Activated CD4-positive, alpha-beta T cell treated with anti-CD3 and anti-CD28 coated beads, Interleukin-2, amount 10 ng/mL, durations not matched to agents 7 days and 5 days (primary cell): ENCODE measurements at regions not wholly inside any gene's neighbourhood (a gene's known extent, or its start where the extent isn't known, plus 50 kb on each side); places are given as distances from the start of the nearest gene placed in this dataset.

Experiments
- CTCF ChIA-PET: fragments of 350-600 bp; sonication (Branson Sonifier 250); formaldehyde crosslinking; loops from one replicate; lab custom pipeline; 2021; ENCODE audit warnings: antibody characterized with exemption; lab: Charles Lee
- POLR2A ChIA-PET: fragments of 350-600 bp; sonication (Branson Sonifier 250); formaldehyde crosslinking; loops from one replicate; lab custom pipeline; 2021; ENCODE audit warnings: antibody characterized with exemption; lab: Charles Lee
- DNase-seq: peaks from one replicate; pipeline ENCODE4 v3.0.0-alpha.2; 2020
- H3K27ac Mint-ChIP-seq: one replicate; pipeline ENCODE4 v1.8.0; 2021; ENCODE audit warnings: mild to moderate bottlenecking, moderate library complexity, mixed read lengths
- H3K27me3 Mint-ChIP-seq: one replicate; pipeline ENCODE4 v1.8.0; 2021; ENCODE audit warnings: mixed read lengths
- H3K36me3 Mint-ChIP-seq: one replicate; pipeline ENCODE4 v1.8.0; 2021; ENCODE audit warnings: low read depth, mixed read lengths
- H3K4me1 Mint-ChIP-seq: one replicate; pipeline ENCODE4 v1.8.0; 2021; ENCODE audit warnings: mixed read lengths
- H3K4me3 Mint-ChIP-seq: one replicate; pipeline ENCODE4 v1.8.0; 2021; ENCODE audit warnings: mild to moderate bottlenecking, moderate library complexity, mixed read lengths
- H3K9me3 Mint-ChIP-seq: one replicate; pipeline ENCODE4 v1.8.0; 2021; ENCODE audit warnings: mixed read lengths

GRCh38 chr2:121818546-121818945 is 63.1 kb downstream of the TSN start:
- Mint-ChIP-seq H3K4me3 (no peak overlapping the region), H3K4me1 (no peaks in the 10 kb centered on the region), H3K27me3 (peaks cover 10% of the 10 kb centered on the region), H3K27ac (no peak overlapping the region), H3K36me3 (no peaks in the 10 kb centered on the region), H3K9me3 (no peaks in the 10 kb centered on the region)
- ChIA-PET POLR2A (no interaction called here), CTCF (no interaction called here)
- DNase-seq, result no peak

DNA sequence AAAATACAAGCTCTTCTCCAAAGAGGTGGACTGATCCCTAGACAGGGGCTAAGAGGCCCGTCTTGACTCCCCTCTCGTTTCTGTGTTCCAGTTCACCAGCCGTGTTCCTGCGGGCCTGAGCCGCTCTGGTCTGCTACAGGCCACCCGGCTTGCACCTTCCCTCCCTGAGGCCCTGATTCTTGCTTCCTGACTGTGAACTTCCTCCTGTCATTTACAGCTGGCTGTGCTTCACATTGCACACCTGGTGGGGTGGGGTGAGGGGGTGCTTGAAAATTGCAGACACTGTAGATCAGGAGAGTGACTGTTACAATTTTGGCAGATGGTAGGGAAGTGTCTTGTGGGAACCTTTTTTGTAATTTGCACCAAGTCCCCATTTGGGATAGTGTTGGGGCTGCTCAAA is 64.4 kb downstream of the TSN start:
- CTCF ChIA-PET, result interaction anchor here (0.5 to 1.4 kb wide), 3 partner anchors 8 to 13 kb away, joined by 3 read pairs; no protein-coding TSS in a partner anchor
- no peaks in the 10 kb centered on the region for H3K4me1 Mint-ChIP-seq
- H3K27ac Mint-ChIP-seq, result no peak overlapping the region
- POLR2A ChIA-PET, result no interaction called here
- H3K4me3 Mint-ChIP-seq, result no peak overlapping the region
- H3K36me3 Mint-ChIP-seq, result no peaks in the 10 kb centered on the region
- H3K27me3 Mint-ChIP-seq, result peaks cover 10% of the 10 kb centered on the region
- no peaks in the 10 kb centered on the region for H3K9me3 Mint-ChIP-seq
- DNase-seq, result no peak

DNA sequence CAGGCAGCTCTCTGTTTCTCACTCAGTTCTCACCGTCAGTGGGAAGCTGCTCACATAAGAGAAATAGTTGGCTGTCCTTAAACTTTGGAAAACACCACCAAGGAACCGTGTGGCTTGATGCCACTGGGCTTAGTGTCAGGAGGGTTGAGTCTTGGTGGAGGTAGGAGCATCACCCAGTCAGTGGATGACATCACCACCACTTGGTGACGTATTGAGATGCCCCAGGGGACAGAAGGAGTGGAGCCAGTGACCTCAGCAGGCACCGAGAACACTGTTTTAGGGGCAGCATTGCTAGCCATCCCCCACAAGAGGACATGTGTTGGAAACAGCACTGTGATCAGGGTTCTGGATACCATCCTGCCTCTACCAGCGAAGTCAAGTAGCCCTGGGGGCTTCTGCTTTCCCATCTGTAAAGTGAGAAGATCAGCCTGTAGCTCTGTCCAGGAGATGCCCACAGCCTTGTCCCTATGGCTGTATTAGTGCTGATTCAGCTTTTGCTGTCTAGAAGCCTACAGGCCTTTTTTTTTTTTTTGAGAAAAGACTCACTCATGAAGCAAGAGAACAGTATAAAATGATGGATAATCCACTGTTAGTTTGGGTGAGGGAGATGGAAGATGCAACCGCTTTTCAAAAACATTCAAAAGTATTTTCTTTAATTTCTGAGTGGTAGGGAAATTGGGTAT is 66.2 kb downstream of the TSN start:
- Mint-ChIP-seq H3K27me3 (peaks cover 10% of the 10 kb centered on the region), H3K4me3 (no peak overlapping the region), H3K27ac (no peak overlapping the region), H3K9me3 (no peaks in the 10 kb centered on the region), H3K36me3 (no peaks in the 10 kb centered on the region), H3K4me1 (no peaks in the 10 kb centered on the region)
- DNase-seq, result no peak
- POLR2A ChIA-PET, result no interaction called here
- CTCF ChIA-PET, result interaction anchor here (1.4 kb wide), 1 partner anchor 10 kb away, joined by 3 read pairs; no protein-coding TSS in a partner anchor

GRCh38 chr2:121824264-121824663 is 68.8 kb downstream of the TSN start:
- POLR2A ChIA-PET, result no interaction called here
- CTCF ChIA-PET, result no interaction called here

GRCh38 chr2:121825003-121825950 is 69.8 kb downstream of the TSN start:
- no peak overlapping the region for H3K4me3 Mint-ChIP-seq
- H3K36me3 Mint-ChIP-seq, result no peaks in the 10 kb centered on the region
- CTCF ChIA-PET, result interaction anchor here (0.6 kb wide), 1 partner anchor 160 kb away, joined by 5 read pairs; no protein-coding TSS in a partner anchor
- no peak overlapping the region for H3K27ac Mint-ChIP-seq
- no peaks in the 10 kb centered on the region for H3K9me3 Mint-ChIP-seq
- POLR2A ChIA-PET, result no interaction called here
- peaks cover 6% of the 10 kb centered on the region for H3K27me3 Mint-ChIP-seq
- no peak for DNase-seq
- H3K4me1 Mint-ChIP-seq, result no peaks in the 10 kb centered on the region

More at GRCh38 chr2:121824264-121824663, 68.8 kb downstream of the TSN start:
- no peak for DNase-seq
- no peak overlapping the region for H3K4me3 Mint-ChIP-seq
- no peaks in the 10 kb centered on the region for H3K9me3 Mint-ChIP-seq
- peaks cover 10% of the 10 kb centered on the region for H3K27me3 Mint-ChIP-seq
- no peaks in the 10 kb centered on the region for H3K36me3 Mint-ChIP-seq
- H3K4me1 Mint-ChIP-seq, result no peaks in the 10 kb centered on the region
- H3K27ac Mint-ChIP-seq, result no peak overlapping the region

DNA sequence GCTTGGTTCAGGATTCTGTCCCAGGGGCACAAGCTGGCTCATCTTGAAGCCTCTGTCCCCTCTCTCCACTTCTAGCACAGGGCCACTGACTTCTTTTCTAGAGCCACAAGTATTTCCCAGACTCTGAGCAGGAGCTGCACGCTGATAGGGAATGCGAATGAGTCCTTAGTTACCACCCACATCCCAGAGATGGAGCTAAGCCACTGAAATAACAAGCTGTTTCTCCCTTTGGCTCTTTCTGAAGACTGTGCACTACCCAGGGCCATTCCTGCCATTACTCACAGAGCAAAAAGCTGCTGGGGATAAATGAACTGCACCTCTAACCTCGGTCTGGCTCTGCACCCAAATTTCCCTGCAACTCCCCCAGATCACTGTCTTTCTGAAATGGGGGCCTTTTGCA is 70.6 kb downstream of the TSN start:
- Mint-ChIP-seq H3K4me3 (no peak overlapping the region), H3K36me3 (no peaks in the 10 kb centered on the region), H3K9me3 (no peaks in the 10 kb centered on the region), H3K27ac (no peak overlapping the region), H3K4me1 (no peaks in the 10 kb centered on the region), H3K27me3 (peaks cover 6% of the 10 kb centered on the region)
- no peak for DNase-seq
- POLR2A ChIA-PET, result no interaction called here
- CTCF ChIA-PET, result interaction anchor here (0.6 kb wide), 1 partner anchor 160 kb away, joined by 5 read pairs; no protein-coding TSS in a partner anchor

DNA sequence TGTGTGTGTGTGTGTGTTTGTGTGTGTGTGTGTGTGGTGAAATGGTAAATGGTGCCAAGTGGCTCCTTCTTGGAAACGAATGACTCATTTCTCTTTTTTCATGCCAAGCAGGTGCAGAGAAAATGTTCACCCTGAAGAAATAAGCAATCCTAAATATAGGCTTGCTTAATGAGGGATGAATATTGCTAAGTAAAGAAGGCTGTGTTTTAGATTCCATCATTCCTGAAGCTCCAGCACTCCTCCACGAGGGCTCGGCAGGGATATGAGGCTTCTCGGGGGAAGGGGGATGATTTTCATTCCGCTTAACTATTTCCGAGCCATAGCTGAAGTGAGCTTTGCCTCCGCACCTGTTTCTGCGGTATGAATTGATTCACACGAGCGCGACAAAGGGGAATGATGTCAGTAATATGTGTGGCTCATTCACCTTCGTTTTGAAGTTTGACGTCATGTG is 72.9 kb downstream of the TSN start:
- POLR2A ChIA-PET, result no interaction called here
- Mint-ChIP-seq H3K36me3 (no peaks in the 10 kb centered on the region), H3K27me3 (no peaks in the 10 kb centered on the region), H3K9me3 (no peaks in the 10 kb centered on the region), H3K4me1 (no peaks in the 10 kb centered on the region), H3K27ac (no peak overlapping the region), H3K4me3 (no peak overlapping the region)
- CTCF ChIA-PET, result interaction anchor here (0.7 kb wide), 1 partner anchor 9 kb away, joined by 3 read pairs; no protein-coding TSS in a partner anchor
- DNase-seq, result no peak

DNA sequence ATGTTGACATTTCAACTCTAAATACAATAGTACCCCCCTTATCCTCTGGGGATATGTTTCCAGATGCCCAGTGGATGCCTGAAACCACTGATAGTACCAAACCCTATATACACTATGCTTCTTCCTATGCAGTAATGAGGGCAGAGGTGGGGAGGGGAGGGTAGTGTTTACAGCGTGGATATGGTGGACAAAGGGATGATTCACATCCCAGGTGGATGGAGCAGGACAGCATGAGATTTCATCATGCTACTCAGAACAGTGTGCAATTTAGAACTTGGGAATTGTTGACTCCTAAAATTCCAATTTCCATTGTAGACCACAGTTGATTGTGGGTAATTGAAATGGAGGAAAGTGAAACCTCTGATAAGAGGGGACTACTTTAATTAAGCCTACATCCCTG is 75.4 kb downstream of the TSN start:
- Mint-ChIP-seq H3K4me3 (no peak overlapping the region), H3K4me1 (no peaks in the 10 kb centered on the region), H3K9me3 (no peaks in the 10 kb centered on the region), H3K27me3 (peaks cover 1% of the 10 kb centered on the region), H3K27ac (no peak overlapping the region), H3K36me3 (no peaks in the 10 kb centered on the region)
- ChIA-PET POLR2A (no interaction called here), CTCF (no interaction called here)
- DNase-seq, result no peak

DNA sequence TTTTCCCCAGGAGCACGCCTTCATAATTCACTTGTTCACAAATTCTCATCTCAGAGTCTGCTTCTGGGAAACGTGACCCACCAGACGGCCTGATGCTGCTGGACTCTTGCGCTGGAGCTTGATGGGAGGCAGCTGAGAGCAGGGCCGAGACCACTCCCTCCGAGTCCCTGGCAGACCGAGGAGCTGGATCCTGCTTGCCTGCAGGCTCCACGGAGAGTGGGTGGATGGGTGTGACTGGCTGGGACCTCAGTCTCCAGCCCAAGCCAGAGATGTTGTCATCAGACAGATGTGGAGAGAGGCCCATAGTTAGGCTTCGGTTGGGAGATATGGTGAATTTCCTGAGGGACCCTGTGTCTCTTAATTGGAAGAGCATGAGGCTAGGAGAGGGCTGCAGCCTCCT is 76.4 kb downstream of the TSN start:
- CTCF ChIA-PET, result interaction anchor here (1.3 kb wide), 1 partner anchor 13 kb away, joined by 3 read pairs; no protein-coding TSS in a partner anchor
- Mint-ChIP-seq H3K4me3 (no peak overlapping the region), H3K36me3 (no peaks in the 10 kb centered on the region), H3K9me3 (no peaks in the 10 kb centered on the region), H3K27ac (no peak overlapping the region), H3K27me3 (peaks cover 1% of the 10 kb centered on the region), H3K4me1 (no peaks in the 10 kb centered on the region)
- no peak for DNase-seq
- POLR2A ChIA-PET, result interaction anchor here (0.7 kb wide), 1 partner anchor 20 kb away, joined by 3 read pairs; no protein-coding TSS in a partner anchor

DNA sequence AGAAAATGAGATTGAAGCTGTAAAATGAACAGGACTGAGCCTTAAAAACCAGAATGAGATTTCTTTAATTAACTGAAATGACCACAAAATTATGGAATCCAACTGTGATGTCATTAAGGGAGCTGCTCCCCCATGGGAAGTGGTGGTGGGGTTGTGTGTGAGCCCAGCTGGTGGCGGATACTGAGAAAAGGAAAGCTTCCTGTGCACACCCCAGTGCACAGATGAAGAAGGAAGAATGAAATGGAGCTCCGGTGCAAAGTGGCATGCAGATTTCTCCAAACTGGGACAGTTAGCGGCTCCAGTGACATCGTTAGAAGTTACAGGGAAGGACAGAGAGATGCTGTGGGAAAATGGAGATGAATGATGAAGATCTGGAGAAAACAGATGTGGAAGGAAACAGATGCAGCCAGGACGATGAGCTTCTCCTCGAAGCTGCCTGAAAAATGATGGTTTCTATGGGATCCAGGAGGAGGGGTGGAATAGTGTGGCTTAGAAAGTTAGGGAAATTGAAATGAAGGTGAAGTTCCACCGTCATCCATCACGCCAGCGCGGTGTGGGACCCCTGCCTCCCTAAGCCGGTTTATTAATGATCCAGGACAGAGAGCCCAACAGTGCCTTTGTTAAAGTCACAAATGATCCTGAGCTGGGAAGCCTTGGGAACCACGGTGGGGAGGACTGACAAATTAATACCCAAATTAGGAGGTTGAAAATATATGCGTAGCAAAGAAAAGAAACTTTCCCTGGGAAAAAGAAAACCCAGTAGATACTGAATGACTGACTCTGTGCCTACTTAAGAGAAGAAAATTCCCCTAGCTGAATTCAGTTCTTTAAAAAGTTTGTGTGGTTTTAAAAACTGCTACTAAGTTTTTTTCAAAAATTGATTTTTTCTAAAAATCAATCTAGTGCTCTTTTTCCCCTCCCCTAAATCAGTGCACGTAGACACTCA is 77.2 kb downstream of the TSN start:
- CTCF ChIA-PET, result interaction anchor here (1.3 kb wide), 1 partner anchor 13 kb away, joined by 3 read pairs; no protein-coding TSS in a partner anchor
- no peak overlapping the region for H3K4me3 Mint-ChIP-seq
- H3K9me3 Mint-ChIP-seq, result no peaks in the 10 kb centered on the region
- H3K27me3 Mint-ChIP-seq, result peaks cover 1% of the 10 kb centered on the region
- H3K4me1 Mint-ChIP-seq, result no peaks in the 10 kb centered on the region
- no peak for DNase-seq
- H3K36me3 Mint-ChIP-seq, result no peaks in the 10 kb centered on the region
- POLR2A ChIA-PET, result no interaction called here
- H3K27ac Mint-ChIP-seq, result no peak overlapping the region

- ChIA-PET POLR2A (no interaction called here), CTCF (interaction anchor here (0.5 to 1.3 kb wide), 2 partner anchors 14 to 627 kb away, joined by 3 read pairs; no protein-coding TSS in a partner anchor)
- Mint-ChIP-seq H3K9me3 (no peaks in the 10 kb centered on the region), H3K27ac (no peak overlapping the region), H3K4me1 (no peaks in the 10 kb centered on the region), H3K27me3 (peaks cover 1% of the 10 kb centered on the region), H3K4me3 (no peak overlapping the region), H3K36me3 (no peaks in the 10 kb centered on the region)
- DNase-seq, result no peak
Measured at GRCh38 chr2:121833358-121833723, 77.9 kb downstream of the TSN start.

DNA sequence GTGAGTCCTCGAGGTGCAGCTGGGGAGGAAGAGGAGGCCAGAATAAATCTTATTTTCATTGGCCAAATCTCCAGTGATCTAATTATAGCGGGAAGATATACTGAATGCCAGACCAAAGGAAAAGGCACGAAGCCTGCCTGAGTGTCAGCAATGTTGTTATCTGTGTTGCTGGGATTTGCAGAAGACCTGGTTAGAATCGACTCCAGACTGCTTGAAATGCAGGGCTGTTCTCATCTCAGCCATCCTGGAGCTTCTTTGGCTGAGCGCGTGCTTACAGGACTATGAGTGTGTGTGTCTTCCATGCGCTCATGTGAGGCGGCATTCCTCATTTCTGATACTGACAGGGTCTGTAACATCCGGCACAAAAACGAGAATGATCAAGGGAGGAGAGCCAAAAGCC is 81.2 kb downstream of the TSN start:
- Mint-ChIP-seq H3K27me3 (peaks cover 1% of the 10 kb centered on the region), H3K9me3 (no peaks in the 10 kb centered on the region), H3K36me3 (no peaks in the 10 kb centered on the region), H3K4me1 (no peaks in the 10 kb centered on the region), H3K27ac (no peak overlapping the region), H3K4me3 (no peak overlapping the region)
- DNase-seq, result no peak
- POLR2A ChIA-PET, result no interaction called here
- CTCF ChIA-PET, result no interaction called here
